ENCODE measurements at regions not wholly inside any gene's neighbourhood (a gene's known extent, or its start where the extent isn't known, plus 50 kb on each side); places are given as distances from the start of the nearest gene placed in this dataset.

DNA sequence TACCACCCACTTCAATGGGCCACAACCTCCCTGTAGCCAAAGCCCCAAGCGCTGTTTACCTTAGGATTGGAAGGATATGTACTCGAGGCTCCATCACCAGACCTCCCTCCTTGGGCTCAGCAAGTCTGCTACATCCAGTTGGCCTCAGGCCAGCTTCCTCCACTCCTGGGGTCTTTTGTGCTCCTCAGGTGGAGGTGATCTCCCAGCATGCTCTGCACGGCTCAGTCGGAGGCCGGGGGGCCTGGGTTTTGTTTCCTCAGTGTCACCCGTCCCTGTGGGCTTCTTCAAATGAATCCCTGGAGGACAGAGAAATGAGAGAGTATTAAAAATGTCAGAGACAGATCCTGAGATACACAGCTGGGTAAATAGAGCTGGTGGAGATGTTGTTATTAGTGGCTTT lies 723.1 kb upstream of the TBX3 start:
- Histone ChIP-seq H3K4me1 (replicated peaks in 1 of 2; ENCODE audit: control insufficient read depth in 2 of 2, insufficient read depth in 2 of 2, low read length in 2 of 2) (no peaks in the 10 kb centered on the region), H3K4me2 (ENCODE audit: insufficient read depth, low read length) (no peak overlapping the region), H3K4me3 (no peak overlapping the region), H3K79me2 (ENCODE audit: control insufficient read depth, insufficient read depth, low read length) (no peaks in the 10 kb centered on the region), H3K36me3 (ENCODE audit: control insufficient read depth, insufficient read depth, low read length) (no peaks in the 10 kb centered on the region), H3K9me1 (ENCODE audit: control insufficient read depth, insufficient read depth, low read length) (no peaks in the 10 kb centered on the region), H3K27ac (ENCODE audit: extremely low read depth, low read depth, low read length) (no peak overlapping the region), H2AFZ (ENCODE audit: low read depth, low read length) (no peak overlapping the region), H3K9me3 (replicated peaks; ENCODE audit: control insufficient read depth, insufficient read depth, low read depth, low read length) (no peaks in the 10 kb centered on the region), H4K20me1 (replicated peaks; ENCODE audit: control insufficient read depth, insufficient read depth, low read length) (no peaks in the 10 kb centered on the region), H3K27me3 (ENCODE audit: control insufficient read depth in 2 of 2, insufficient read depth in 2 of 2, low read length in 2 of 2) (no peaks in the 10 kb centered on the region), H3K9ac (ENCODE audit: insufficient read depth in 1 of 2, low read depth in 2 of 2, low read length in 2 of 2) (no peak overlapping the region)
- intact Hi-C loops (cut with micrococcal nuclease): no loop called here
- ATAC-seq (no peak), FAIRE-seq (no peak), DNase-seq (ENCODE audit: extremely low read depth in 1 of 4, low spot score in 3 of 4) (no peak)
- no TSS peak for BruUV-seq (replicated peaks)
- WGBS (ENCODE audit: insufficient coverage, low coverage, missing lambda C conversion rate): 0% methylated on average over 6 of the region's 6 CpGs
- in situ Hi-C loops (cut with MboI): no loop called here
- no peak for TF ChIP-seq ZNF324 (CRISPR knock-in tag; IDR thresholded peaks at IDR 0.05)
- no peak for TF ChIP-seq NBN (IDR thresholded peaks at IDR 0.05; ENCODE audit: low read depth)
- no peak for TF ChIP-seq CTBP1 (IDR thresholded peaks at IDR 0.05; ENCODE audit: borderline replicate concordance)
- TF ChIP-seq HOXB6 (CRISPR knock-in tag; IDR thresholded peaks at IDR 0.05; ENCODE audit: borderline replicate concordance): no peak
- TF ChIP-seq, protein P1, sequence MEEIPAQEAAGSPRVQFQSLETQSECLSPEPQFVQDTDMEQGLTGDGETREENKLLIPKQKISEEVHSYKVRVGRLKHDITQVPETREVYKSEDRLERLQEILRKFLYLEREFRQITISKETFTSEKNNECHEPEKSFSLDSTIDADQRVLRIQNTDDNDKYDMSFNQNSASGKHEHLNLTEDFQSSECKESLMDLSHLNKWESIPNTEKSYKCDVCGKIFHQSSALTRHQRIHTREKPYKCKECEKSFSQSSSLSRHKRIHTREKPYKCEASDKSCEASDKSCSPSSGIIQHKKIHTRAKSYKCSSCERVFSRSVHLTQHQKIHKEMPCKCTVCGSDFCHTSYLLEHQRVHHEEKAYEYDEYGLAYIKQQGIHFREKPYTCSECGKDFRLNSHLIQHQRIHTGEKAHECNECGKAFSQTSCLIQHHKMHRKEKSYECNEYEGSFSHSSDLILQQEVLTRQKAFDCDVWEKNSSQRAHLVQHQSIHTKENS (CRISPR knock-in tag; IDR thresholded peaks at IDR 0.05): no peak
- TF ChIP-seq ZNF133 (CRISPR knock-in tag; IDR thresholded peaks at IDR 0.05): no peak
- TF ChIP-seq TOE1 (IDR thresholded peaks at IDR 0.05; ENCODE audit: borderline replicate concordance): no peak
- no peak for TF ChIP-seq TOE1 (CRISPR knock-in tag; IDR thresholded peaks at IDR 0.05; ENCODE audit: borderline replicate concordance, low read depth)
- TF ChIP-seq BHLHE40 (IDR thresholded peaks at IDR 0.05; ENCODE audit: low read length): no peak
- no peak for TF ChIP-seq MTA2 (IDR thresholded peaks at IDR 0.05; ENCODE audit: low read depth)
- TF ChIP-seq ZNF140 (CRISPR knock-in tag; IDR thresholded peaks at IDR 0.05): no peak
- TF ChIP-seq NCOA1 (IDR thresholded peaks at IDR 0.05; ENCODE audit: low read depth): no peak
- ChIA-PET POLR2A (no interaction called here), CTCF (ENCODE audit: low intra/inter-chr PET ratio) (no interaction called here)

Measured in K562 (cell line).